K562 (cell line): ENCODE measurements at regions not wholly inside any gene's neighbourhood (a gene's known extent, or its start where the extent isn't known, plus 50 kb on each side); places are given as distances from the start of the nearest gene placed in this dataset.

Source experiments
- ATAC-seq: fragments of 200-7000 bp; cut with Tn5 transposase; 3 replicates; pipeline ENCODE4 v1.9.1; 2020; ENCODE audit warnings: moderate library complexity
- BruUV-seq: library from RNA; stranded (reverse); fragments of 400-500 nt; replicated peaks from 2 replicates; lab custom pipeline; 2021; lab: Mats Ljungman, UMichigan
- CTCF ChIA-PET: fragments of 300-600 bp; formaldehyde crosslinking; extraction: SDS; loops from one replicate; lab custom pipeline; 2021; ENCODE audit warnings: low intra/inter-chr PET ratio; lab: Yijun Ruan, JAX
- POLR2A ChIA-PET: fragments of 300-600, 350-650 bp; sonication (Branson Sonifier 250); formaldehyde crosslinking; extraction: SDS; loops from one replicate; lab custom pipeline; 2021; ENCODE audit warnings: antibody characterized with exemption, inconsistent platforms; lab: Yijun Ruan, JAX
- DNase-seq, 4 experiments: peaks; one replicate each; pipeline versions ENCODE4 v3.0.0 to v3.0.0-alpha.2; 2011 to 2018; ENCODE audit warnings: low spot score in 3 of 4, mixed read lengths in 3 of 4; ENCODE audit errors: extremely low read depth in 1 of 4
- FAIRE-seq: peaks from 2 replicates; lab custom pipeline; 2011; peaks lifted over from hg19 to GRCh38; lab: Jason Lieb, UNC
- H2AFZ ChIP-seq: 2 replicates; pipeline ENCODE4 v1.6.0; 2011; ENCODE audit warnings: low read depth, low read length, control low read depth, inconsistent platforms
- H3K27ac ChIP-seq: fragments of 200-600 bp; 3 replicates; pipeline ENCODE4 v1.8.0; 2011; ENCODE audit warnings: low read depth, mild to moderate bottlenecking, control low read depth, inconsistent platforms, low read length, moderate library complexity, mixed read lengths; ENCODE audit errors: extremely low read depth
- H3K27me3 ChIP-seq, 2 experiments: fragments of 300-600 bp in 1 of 2; 2 replicates in 1 of 2; 3 replicates in 1 of 2; pipeline versions ENCODE4 v1.6.0 to v1.8.0; 2011; ENCODE audit warnings: inconsistent platforms in 2 of 2, low read length in 2 of 2, mild to moderate bottlenecking in 1 of 2, mixed read lengths in 1 of 2, moderate library complexity in 1 of 2; ENCODE audit not compliant: control insufficient read depth in 2 of 2, insufficient read depth in 2 of 2
- H3K36me3 ChIP-seq: fragments of 300-600 bp; 3 replicates; pipeline ENCODE4 v1.8.0; 2011; ENCODE audit warnings: mild to moderate bottlenecking, low read length, inconsistent platforms; ENCODE audit not compliant: control insufficient read depth, insufficient read depth
- H3K4me1 ChIP-seq, 2 experiments: fragments of 200-600 bp in 1 of 2; replicated peaks in 1 of 2; 2 replicates in 1 of 2; 3 replicates in 1 of 2; pipeline versions ENCODE4 v1.5.1 to v1.8.0; 2011; ENCODE audit warnings: inconsistent platforms in 2 of 2, low read length in 2 of 2, mild to moderate bottlenecking in 1 of 2, mixed read lengths in 1 of 2, moderate library complexity in 1 of 2; ENCODE audit not compliant: control insufficient read depth in 2 of 2, insufficient read depth in 2 of 2
- H3K4me2 ChIP-seq: 2 replicates; pipeline ENCODE4 v1.6.1; 2011; ENCODE audit warnings: low read length, control low read depth, inconsistent platforms, mixed read lengths; ENCODE audit not compliant: insufficient read depth
- H3K4me3 ChIP-seq: fragments of 200-600 bp; sonication (generic), shearing (Covaris generic); 2 replicates; pipeline ENCODE4 v1.5.1; 2016; ENCODE audit warnings: control low read depth, inconsistent platforms
- H3K79me2 ChIP-seq: fragments of 200-600 bp; 3 replicates; pipeline ENCODE4 v1.8.0; 2011; ENCODE audit warnings: low read length, inconsistent platforms; ENCODE audit not compliant: control insufficient read depth, insufficient read depth
- H3K9ac ChIP-seq, 2 experiments: 2 replicates each; pipeline versions ENCODE4 v1.6.0 to v1.6.1; 2011; ENCODE audit warnings: low read depth in 2 of 2, low read length in 2 of 2, control low read depth in 1 of 2, inconsistent platforms in 1 of 2, mild to moderate bottlenecking in 1 of 2, mixed read lengths in 1 of 2; ENCODE audit not compliant: insufficient read depth in 1 of 2
- H3K9me1 ChIP-seq: one replicate; pipeline ENCODE4 v1.6.0; 2011; ENCODE audit warnings: inconsistent platforms, mild to moderate bottlenecking, low read length, moderate library complexity; ENCODE audit not compliant: control insufficient read depth, insufficient read depth
- H3K9me3 ChIP-seq: replicated peaks from 2 replicates; pipeline ENCODE4 v1.5.1; 2011; ENCODE audit warnings: low read depth, low read length, inconsistent platforms; ENCODE audit not compliant: control insufficient read depth, insufficient read depth
- H4K20me1 ChIP-seq: replicated peaks from 2 replicates; pipeline ENCODE4 v1.6.1; 2011; ENCODE audit warnings: low read length, inconsistent platforms, mixed read lengths; ENCODE audit not compliant: control insufficient read depth, insufficient read depth
- CCAR2 ChIP-seq: fragments of 200-400 bp; formaldehyde crosslinking; IDR thresholded peaks from 2 replicates; pipeline ENCODE4 v1.6.1; 2017; ENCODE audit warnings: mild to moderate bottlenecking, low read depth, low read length
- E2F3 ChIP-seq: fragments of 250-450 bp; sonication (Bioruptor Pico); IDR thresholded peaks from 2 replicates; pipeline ENCODE4 v1.4.0; 2020; ENCODE audit warnings: mild to moderate bottlenecking
- EP400 ChIP-seq: fragments of 450-650 bp; IDR thresholded peaks from 2 replicates; pipeline ENCODE4 v1.6.1; 2017; ENCODE audit warnings: antibody characterized with exemption, mild to moderate bottlenecking, moderate library complexity
- GATA2 ChIP-seq: sonication (generic); formaldehyde crosslinking; IDR thresholded peaks from 2 replicates; pipeline ENCODE4 v1.4.0; 2020; ENCODE audit warnings: mild to moderate bottlenecking, missing genetic modification reagents
- HIVEP1 ChIP-seq: fragments of 250-450 bp; sonication (Bioruptor Pico); IDR thresholded peaks from 2 replicates; pipeline ENCODE4 v1.4.0; 2020; ENCODE audit warnings: mild to moderate bottlenecking
- L3MBTL2 ChIP-seq: fragments of 450-650 bp; IDR thresholded peaks from 2 replicates; pipeline ENCODE4 v1.6.1; 2016; ENCODE audit warnings: mild to moderate bottlenecking, moderate library complexity
- MCM7 ChIP-seq, 2 experiments: fragments of 450-650 bp; IDR thresholded peaks; 2 replicates each; pipeline ENCODE4 v1.6.1; 2016 to 2018
- NFE2L1 ChIP-seq: fragments of 450-650 bp; IDR thresholded peaks from 2 replicates; pipeline ENCODE4 v1.6.1; 2016; ENCODE audit warnings: missing genetic modification characterization, low read depth, mild to moderate bottlenecking, missing compliant biosample characterization, moderate library complexity, borderline replicate concordance
- POLR2AphosphoS5 ChIP-seq: IDR thresholded peaks from 2 replicates; pipeline ENCODE4 v1.6.1; 2011; ENCODE audit warnings: mild to moderate bottlenecking, low read depth, low read length, moderate library complexity; ENCODE audit not compliant: control insufficient read depth, insufficient read depth
- SAP30 ChIP-seq: fragments of 200-600 bp; sonication (generic); IDR thresholded peaks from 2 replicates; pipeline ENCODE4 v1.6.1; 2012; ENCODE audit warnings: borderline replicate concordance, low read depth, mild to moderate bottlenecking, moderate library complexity, low read length, control low read depth, inconsistent platforms; ENCODE audit not compliant: insufficient read depth, poor library complexity, severe bottlenecking
- XRCC3 ChIP-seq: fragments of 450-650 bp; IDR thresholded peaks from 2 replicates; pipeline ENCODE4 v1.6.1; 2017; ENCODE audit warnings: mild to moderate bottlenecking, moderate library complexity
- ZNF561 ChIP-seq: fragments of 450-650 bp; formaldehyde crosslinking; conservative IDR thresholded peaks from 2 replicates; pipeline ENCODE4 v1.4.0; 2020; ENCODE audit warnings: mild to moderate bottlenecking, moderate library complexity
- ZNF668 ChIP-seq: fragments of 250-450 bp; sonication (Bioruptor Pico); IDR thresholded peaks from 2 replicates; pipeline ENCODE4 v1.8.0; 2022; ENCODE audit warnings: mild to moderate bottlenecking, inconsistent platforms
- WGBS: fragments of 100-300 bp; shearing (Covaris generic); methylation state at CpG from one replicate; pipeline ENCODE4 v1.1.6; 2016; ENCODE audit warnings: low coverage, mixed read lengths; ENCODE audit not compliant: insufficient coverage; ENCODE audit errors: missing lambda C conversion rate; 5-methylcytosine and 5-hydroxymethylcytosine counted together
- in situ Hi-C: fragments of 300-500 bp; cut with MboI; formaldehyde crosslinking; loops from 4 replicates; pipeline ENCODE4 v1.15.0; 2018; ENCODE audit warnings: inconsistent platforms, mixed read lengths
- intact Hi-C: fragments of 100-400 bp; cut with micrococcal nuclease; formaldehyde crosslinking; loops from 2 replicates; pipeline ENCODE4 v1.14.2; 2022
- TF ChIP-seq, protein P1 (sequence below): fragments of 450-650 bp; conservative IDR thresholded peaks from 2 replicates; pipeline ENCODE4 v1.6.1; 2016; ENCODE audit warnings: missing genetic modification characterization, low read depth, mild to moderate bottlenecking, missing compliant biosample characterization, moderate library complexity
- TF ChIP-seq, protein P2 (sequence below): fragments of 250-450 bp; sonication (Bioruptor Pico); IDR thresholded peaks from 2 replicates; pipeline ENCODE4 v1.5.0; 2021
- TF ChIP-seq, protein P3 (sequence below): sonication (generic); formaldehyde crosslinking; IDR thresholded peaks from 2 replicates; pipeline ENCODE4 v1.8.0; 2023; ENCODE audit warnings: missing genetic modification reagents, mild to moderate bottlenecking, borderline replicate concordance

GRCh38 chr2:175441181-175441761 is 259.8 kb upstream of the ATP5MC3 start:
- Histone ChIP-seq H2AFZ (no peak overlapping the region), H3K9me1 (no peaks in the 10 kb centered on the region), H3K4me1 (no peaks in the 10 kb centered on the region), H3K27ac (no peak overlapping the region), H3K9ac (no peak overlapping the region), H3K4me3 (no peak overlapping the region), H3K36me3 (no peaks in the 10 kb centered on the region), H4K20me1 (no peaks in the 10 kb centered on the region), H3K79me2 (no peaks in the 10 kb centered on the region), H3K9me3 (no peaks in the 10 kb centered on the region), H3K27me3 (peaks cover 3 to 10% of the 10 kb centered on the region in 2 experiments; a peak in 2 of 5 replicates), H3K4me2 (no peak overlapping the region)
- no peak for DNase-seq
- ChIA-PET CTCF (no interaction called here), POLR2A (interaction anchor here (1.9 kb wide), 1 partner anchor 10 kb away, joined by 9 read pairs; no protein-coding TSS in a partner anchor)
- no peak for ATAC-seq
- WGBS = 4% methylated on average over 5 of the region's 5 CpGs
- FAIRE-seq = no peak
- in situ Hi-C loops = no loop called here
- intact Hi-C loops = no loop called here
- no TSS peak for BruUV-seq
- TF ChIP-seq ZNF668 (CRISPR knock-in tag) (no peak), E2F3 (CRISPR knock-in tag) (no peak), SAP30 (no peak), ZNF561 (CRISPR knock-in tag) (no peak), L3MBTL2 (no peak), HIVEP1 (CRISPR knock-in tag) (no peak), POLR2AphosphoS5 (no peak), XRCC3 (no peak), EP400 (no peak), NFE2L1 (tag) (no peak), CCAR2 (no peak), GATA2 (no peak), MCM7 (IDR thresholded peaks at IDR 0.05) (no peak)
- TF ChIP-seq, protein P1, sequence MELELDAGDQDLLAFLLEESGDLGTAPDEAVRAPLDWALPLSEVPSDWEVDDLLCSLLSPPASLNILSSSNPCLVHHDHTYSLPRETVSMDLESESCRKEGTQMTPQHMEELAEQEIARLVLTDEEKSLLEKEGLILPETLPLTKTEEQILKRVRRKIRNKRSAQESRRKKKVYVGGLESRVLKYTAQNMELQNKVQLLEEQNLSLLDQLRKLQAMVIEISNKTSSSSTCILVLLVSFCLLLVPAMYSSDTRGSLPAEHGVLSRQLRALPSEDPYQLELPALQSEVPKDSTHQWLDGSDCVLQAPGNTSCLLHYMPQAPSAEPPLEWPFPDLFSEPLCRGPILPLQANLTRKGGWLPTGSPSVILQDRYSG (tag) = no peak
- TF ChIP-seq, protein P2, sequence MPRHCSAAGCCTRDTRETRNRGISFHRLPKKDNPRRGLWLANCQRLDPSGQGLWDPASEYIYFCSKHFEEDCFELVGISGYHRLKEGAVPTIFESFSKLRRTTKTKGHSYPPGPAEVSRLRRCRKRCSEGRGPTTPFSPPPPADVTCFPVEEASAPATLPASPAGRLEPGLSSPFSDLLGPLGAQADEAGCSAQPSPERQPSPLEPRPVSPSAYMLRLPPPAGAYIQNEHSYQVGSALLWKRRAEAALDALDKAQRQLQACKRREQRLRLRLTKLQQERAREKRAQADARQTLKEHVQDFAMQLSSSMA (CRISPR knock-in tag) = no peak
- TF ChIP-seq, protein P3, sequence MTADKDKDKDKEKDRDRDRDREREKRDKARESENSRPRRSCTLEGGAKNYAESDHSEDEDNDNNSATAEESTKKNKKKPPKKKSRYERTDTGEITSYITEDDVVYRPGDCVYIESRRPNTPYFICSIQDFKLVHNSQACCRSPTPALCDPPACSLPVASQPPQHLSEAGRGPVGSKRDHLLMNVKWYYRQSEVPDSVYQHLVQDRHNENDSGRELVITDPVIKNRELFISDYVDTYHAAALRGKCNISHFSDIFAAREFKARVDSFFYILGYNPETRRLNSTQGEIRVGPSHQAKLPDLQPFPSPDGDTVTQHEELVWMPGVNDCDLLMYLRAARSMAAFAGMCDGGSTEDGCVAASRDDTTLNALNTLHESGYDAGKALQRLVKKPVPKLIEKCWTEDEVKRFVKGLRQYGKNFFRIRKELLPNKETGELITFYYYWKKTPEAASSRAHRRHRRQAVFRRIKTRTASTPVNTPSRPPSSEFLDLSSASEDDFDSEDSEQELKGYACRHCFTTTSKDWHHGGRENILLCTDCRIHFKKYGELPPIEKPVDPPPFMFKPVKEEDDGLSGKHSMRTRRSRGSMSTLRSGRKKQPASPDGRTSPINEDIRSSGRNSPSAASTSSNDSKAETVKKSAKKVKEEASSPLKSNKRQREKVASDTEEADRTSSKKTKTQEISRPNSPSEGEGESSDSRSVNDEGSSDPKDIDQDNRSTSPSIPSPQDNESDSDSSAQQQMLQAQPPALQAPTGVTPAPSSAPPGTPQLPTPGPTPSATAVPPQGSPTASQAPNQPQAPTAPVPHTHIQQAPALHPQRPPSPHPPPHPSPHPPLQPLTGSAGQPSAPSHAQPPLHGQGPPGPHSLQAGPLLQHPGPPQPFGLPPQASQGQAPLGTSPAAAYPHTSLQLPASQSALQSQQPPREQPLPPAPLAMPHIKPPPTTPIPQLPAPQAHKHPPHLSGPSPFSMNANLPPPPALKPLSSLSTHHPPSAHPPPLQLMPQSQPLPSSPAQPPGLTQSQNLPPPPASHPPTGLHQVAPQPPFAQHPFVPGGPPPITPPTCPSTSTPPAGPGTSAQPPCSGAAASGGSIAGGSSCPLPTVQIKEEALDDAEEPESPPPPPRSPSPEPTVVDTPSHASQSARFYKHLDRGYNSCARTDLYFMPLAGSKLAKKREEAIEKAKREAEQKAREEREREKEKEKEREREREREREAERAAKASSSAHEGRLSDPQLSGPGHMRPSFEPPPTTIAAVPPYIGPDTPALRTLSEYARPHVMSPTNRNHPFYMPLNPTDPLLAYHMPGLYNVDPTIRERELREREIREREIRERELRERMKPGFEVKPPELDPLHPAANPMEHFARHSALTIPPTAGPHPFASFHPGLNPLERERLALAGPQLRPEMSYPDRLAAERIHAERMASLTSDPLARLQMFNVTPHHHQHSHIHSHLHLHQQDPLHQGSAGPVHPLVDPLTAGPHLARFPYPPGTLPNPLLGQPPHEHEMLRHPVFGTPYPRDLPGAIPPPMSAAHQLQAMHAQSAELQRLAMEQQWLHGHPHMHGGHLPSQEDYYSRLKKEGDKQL = no peak
